Epithelial cell of proximal tubule (primary cell): ENCODE measurements at regions not wholly inside any gene's neighbourhood (a gene's known extent, or its start where the extent isn't known, plus 50 kb on each side); places are given as distances from the start of the nearest gene placed in this dataset.
"Not testable (repeated sequence)": the region's sequence is repeated elsewhere in the genome, so short reads cannot be mapped to it uniquely, and the experiment has no call there.

ENCODE experiments used
- DNase-seq: peaks from one replicate; pipeline ENCODE4 v3.0.0-alpha.2; 2011; ENCODE audit warnings: low read depth
- H3K4me3 ChIP-seq: 2 replicates; pipeline ENCODE4 v1.5.1; 2011; ENCODE audit warnings: low read depth, mild to moderate bottlenecking, low read length
- TF ChIP-seq, protein P1 (sequence below): conservative IDR thresholded peaks from 2 replicates; pipeline ENCODE4 v1.5.1; 2012; ENCODE audit warnings: low read depth, mild to moderate bottlenecking, low read length

DNA sequence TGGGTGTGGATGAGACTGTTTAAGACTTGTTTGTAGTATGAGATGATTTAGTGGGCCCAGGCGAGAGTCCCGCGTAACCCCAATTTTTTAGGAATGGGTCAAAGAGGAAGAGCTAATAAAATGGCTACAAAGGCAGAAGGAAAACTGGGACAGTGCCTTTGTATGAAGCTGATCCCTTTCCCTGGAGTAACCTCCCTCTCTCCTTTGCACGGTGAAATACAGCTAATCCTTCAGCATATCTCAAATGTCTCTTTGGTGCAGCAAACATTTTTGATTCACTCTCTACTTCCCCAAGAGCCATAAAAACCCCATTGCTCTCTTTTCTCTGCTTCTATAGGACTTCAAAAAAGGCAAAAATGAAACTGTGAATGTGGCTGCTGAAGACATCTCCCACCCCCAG is 473.8 kb downstream of the KLF5 start:
- TF ChIP-seq, protein P1, sequence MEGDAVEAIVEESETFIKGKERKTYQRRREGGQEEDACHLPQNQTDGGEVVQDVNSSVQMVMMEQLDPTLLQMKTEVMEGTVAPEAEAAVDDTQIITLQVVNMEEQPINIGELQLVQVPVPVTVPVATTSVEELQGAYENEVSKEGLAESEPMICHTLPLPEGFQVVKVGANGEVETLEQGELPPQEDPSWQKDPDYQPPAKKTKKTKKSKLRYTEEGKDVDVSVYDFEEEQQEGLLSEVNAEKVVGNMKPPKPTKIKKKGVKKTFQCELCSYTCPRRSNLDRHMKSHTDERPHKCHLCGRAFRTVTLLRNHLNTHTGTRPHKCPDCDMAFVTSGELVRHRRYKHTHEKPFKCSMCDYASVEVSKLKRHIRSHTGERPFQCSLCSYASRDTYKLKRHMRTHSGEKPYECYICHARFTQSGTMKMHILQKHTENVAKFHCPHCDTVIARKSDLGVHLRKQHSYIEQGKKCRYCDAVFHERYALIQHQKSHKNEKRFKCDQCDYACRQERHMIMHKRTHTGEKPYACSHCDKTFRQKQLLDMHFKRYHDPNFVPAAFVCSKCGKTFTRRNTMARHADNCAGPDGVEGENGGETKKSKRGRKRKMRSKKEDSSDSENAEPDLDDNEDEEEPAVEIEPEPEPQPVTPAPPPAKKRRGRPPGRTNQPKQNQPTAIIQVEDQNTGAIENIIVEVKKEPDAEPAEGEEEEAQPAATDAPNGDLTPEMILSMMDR: no peak
- no peak overlapping the region for H3K4me3 ChIP-seq
- DNase-seq: no peak

DNA sequence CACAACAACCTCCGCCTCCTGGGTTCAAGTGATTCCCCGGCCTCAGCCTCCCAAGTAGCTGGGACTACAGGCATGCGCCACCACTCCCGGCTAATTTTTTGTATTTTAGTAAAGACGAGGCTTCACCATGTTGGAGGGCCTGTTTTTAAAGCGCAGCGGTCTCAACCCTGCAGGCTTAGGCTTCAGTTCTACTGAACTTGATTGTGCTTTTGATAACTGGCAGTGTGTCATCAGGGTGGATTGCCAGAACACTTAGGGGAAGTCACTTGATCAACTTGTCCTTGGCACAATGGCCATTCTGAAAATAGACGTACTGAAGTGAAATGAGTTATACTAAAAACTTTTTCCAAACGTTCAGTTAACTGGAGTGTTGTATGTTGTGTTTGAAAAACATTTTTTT is 472.2 kb downstream of the KLF5 start:
- H3K4me3 ChIP-seq: no peak overlapping the region
- TF ChIP-seq, protein P1: no peak
- DNase-seq: no peak

GRCh38 chr13:73522937-73523336 is 464.1 kb downstream of the KLF5 start:
- DNase-seq: no peak
- no peak overlapping the region for H3K4me3 ChIP-seq
- TF ChIP-seq, protein P1: no peak

DNA sequence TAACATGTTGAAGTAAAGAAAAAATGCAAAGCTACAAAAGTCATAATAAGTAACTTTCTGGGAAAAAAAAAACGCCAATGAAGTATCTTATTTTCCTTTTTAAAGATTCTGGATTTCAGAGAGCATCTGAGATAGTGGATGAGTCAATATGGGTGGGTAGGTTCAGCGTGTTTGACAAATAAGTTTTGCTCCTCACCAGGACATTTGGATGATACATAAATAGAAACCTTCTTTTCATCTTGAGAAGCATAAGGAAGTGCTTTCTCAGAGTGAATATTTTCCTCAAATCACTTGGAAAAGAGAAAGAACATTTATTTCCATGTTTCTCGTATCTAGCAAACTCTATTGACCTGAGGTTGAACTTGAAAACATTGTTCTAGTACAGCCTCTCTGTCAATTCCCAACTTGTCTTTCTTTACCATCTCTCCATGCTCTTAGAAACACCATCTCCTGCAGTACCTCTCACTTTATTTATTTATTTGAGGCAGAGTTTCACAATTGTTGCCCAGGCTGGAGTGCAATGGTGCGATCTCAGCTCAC is 463.2 kb downstream of the KLF5 start:
- no peak overlapping the region for H3K4me3 ChIP-seq
- TF ChIP-seq, protein P1: no peak
- DNase-seq: no peak

DNA sequence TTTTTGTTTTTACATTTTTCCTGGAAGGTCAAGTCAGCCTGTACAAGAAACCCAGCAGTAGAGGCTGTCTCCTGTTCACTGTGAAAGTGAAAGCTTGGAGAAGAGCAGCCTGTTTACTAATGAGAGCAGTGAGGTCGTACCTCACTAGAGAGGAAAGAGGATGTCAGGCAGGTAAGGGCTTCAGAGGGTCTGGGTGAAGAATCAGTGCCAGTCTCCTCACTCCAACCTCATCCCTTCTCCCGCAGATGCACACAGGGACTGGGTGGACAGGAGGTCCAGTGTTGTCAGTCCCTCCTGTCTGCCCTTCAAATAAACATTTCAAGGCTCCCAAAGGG is 462.5 kb downstream of the KLF5 start:
- no peak for DNase-seq
- no peak overlapping the region for H3K4me3 ChIP-seq
- TF ChIP-seq, protein P1: no peak

DNA sequence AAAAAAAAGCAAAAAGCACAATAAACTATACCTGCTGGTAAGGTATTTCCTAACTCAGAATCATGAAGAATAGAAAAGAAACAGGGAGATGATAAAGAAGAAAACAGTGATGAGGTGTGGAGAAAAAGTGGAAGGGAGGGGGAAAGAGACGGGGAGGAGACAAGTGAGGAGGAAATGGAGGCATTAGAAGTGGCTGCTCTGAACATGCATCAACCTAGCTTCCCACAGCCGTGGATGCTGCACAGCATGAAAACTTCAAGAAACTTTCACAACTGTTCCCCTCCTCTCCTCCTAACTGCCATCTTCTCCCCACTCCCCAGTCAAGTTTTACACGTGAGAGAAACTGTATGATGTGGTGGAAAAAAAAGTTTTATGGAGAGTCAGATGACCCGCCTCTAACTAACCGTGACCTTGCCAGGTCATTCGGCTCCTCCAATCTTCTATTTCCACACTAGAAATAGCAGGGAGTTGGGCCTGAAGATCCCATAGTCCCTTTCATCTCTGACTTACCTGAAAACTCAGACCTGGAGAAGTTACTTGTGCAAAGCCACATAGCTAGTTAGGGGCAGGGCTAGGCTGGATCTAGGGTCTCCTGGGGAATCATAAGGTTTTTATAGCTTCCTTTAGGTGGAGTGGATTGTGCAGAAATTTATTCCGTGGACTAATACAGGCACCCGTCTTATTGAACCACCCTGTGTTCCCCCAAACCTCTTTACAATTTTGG is 461.9 kb downstream of the KLF5 start:
- H3K4me3 ChIP-seq: no peak overlapping the region
- TF ChIP-seq, protein P1: no peak
- no peak for DNase-seq

DNA sequence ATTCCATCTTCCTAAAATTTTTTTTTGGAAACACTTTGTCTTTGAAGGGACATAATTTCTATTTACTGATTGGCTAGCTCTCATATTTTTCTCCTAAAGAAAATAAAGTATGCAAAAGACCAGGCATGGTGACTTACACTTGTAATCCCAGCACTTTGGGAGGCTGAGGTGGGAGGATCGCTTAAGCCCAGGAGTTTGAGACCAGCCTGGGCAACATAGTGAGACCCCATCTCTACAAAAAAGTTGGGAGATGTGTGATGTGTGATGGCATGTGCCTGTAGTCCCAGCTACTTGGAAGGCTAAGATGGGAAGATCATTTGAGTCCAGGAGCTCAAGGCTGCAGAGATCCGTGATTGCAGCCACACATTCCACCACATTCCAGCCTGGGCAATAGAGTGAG is 461.3 kb downstream of the KLF5 start:
- DNase-seq, H3K4me3 ChIP-seq: not testable (repeated sequence)
